ENCODE measurements at regions not wholly inside any gene's neighbourhood (a gene's known extent, or its start where the extent isn't known, plus 50 kb on each side); places are given as distances from the start of the nearest gene placed in this dataset.

GRCh38 chr4:11817088-11817487 is 388.4 kb upstream of the HS3ST1 start:
- in situ Hi-C loops (cut with MboI; ENCODE audit: low sequenced_read_pairs) = no loop called here
- H3K4ac ChIP-seq (ENCODE audit: low read depth, low read length) = no peak overlapping the region
- no peak for DNase-seq
- ChIA-PET CTCF (no interaction called here), POLR2A (ENCODE audit: unreplicated experiment) (no interaction called here)
- H3K14ac ChIP-seq (replicated peaks; ENCODE audit: low read depth, low read length) = no peak overlapping the region
- H2BK20ac ChIP-seq (ENCODE audit: low read depth, low read length) = no peak overlapping the region
- intact Hi-C loops (cut with micrococcal nuclease) = no loop called here
- no peak overlapping the region for H2BK5ac ChIP-seq (ENCODE audit: low read depth, low read length, poor library complexity, severe bottlenecking)
- H3K4me3 ChIP-seq (ENCODE audit: insufficient read depth, low read depth, low read length) = no peak overlapping the region
- no peaks in the 10 kb centered on the region for H3K4me1 ChIP-seq (ENCODE audit: control insufficient read depth, insufficient read depth, low read length)
- H3K18ac ChIP-seq (ENCODE audit: low read depth, low read length) = no peak overlapping the region
- H2AK9ac ChIP-seq (replicated peaks; ENCODE audit: low read depth, low read length, poor library complexity) = no peak overlapping the region
- no peaks in the 10 kb centered on the region for H3K27me3 ChIP-seq (ENCODE audit: control insufficient read depth, insufficient read depth, low read length)
- dilution Hi-C loops (cut with HindIII; ENCODE audit: low sequenced_read_pairs, unreplicated experiment) = no loop called here
- H3K27ac ChIP-seq (ENCODE audit: insufficient read depth, low read length) = no peak overlapping the region
- H4K20me1 ChIP-seq (ENCODE audit: insufficient read depth, low read length) = no peaks in the 10 kb centered on the region
- no peaks in the 10 kb centered on the region for H3K79me1 ChIP-seq (ENCODE audit: low read depth in 1 of 2, low read length in 2 of 2)
- no peaks in the 10 kb centered on the region for H3K9me1 ChIP-seq (ENCODE audit: insufficient read depth, low read length)
- no peak overlapping the region for H3K23ac ChIP-seq (ENCODE audit: low read depth, low read length)
- no peak overlapping the region for H2BK120ac ChIP-seq (ENCODE audit: low read depth, low read length)
- no peak overlapping the region for H4K5ac ChIP-seq (ENCODE audit: low read depth, low read length)
- no peak for ATAC-seq (ENCODE audit: low read depth)
- no peak overlapping the region for H3K9ac ChIP-seq (ENCODE audit: low read depth, low read length)
- no peak overlapping the region for H3K4me2 ChIP-seq (ENCODE audit: low read depth, low read length)
- no peaks in the 10 kb centered on the region for H3K36me3 ChIP-seq (ENCODE audit: control insufficient read depth, insufficient read depth, low read length)
- H3K56ac ChIP-seq (ENCODE audit: extremely low read depth, insufficient read depth, low read length) = no peak overlapping the region
- H2BK15ac ChIP-seq (ENCODE audit: low read depth, low read length) = no peak overlapping the region
- H4K8ac ChIP-seq (ENCODE audit: low read depth in 2 of 2, low read length in 2 of 2) = no peak overlapping the region
- TF ChIP-seq MAZ (IDR thresholded peaks at IDR 0.05; ENCODE audit: borderline replicate concordance, low read depth, low read length) (no peak), BHLHE40 (IDR thresholded peaks at IDR 0.05; ENCODE audit: low read depth, low read length) (no peak), POLR2A (IDR thresholded peaks at IDR 0.05; ENCODE audit: low read depth, low read length) (no peak), CTCF (conservative IDR thresholded peaks at IDR 0.05; ENCODE audit: low read depth, low read length) (no peak), RAD21 (IDR thresholded peaks at IDR 0.05; ENCODE audit: low read length) (no peak), CHD1 (IDR thresholded peaks at IDR 0.05; ENCODE audit: low read depth, low read length) (no peak), MXI1 (IDR thresholded peaks at IDR 0.05; ENCODE audit: borderline replicate concordance, low read depth, low read length) (no peak), CEBPB (IDR thresholded peaks at IDR 0.05; ENCODE audit: low read depth, low read length) (no peak), SMC3 (IDR thresholded peaks at IDR 0.05; ENCODE audit: low read depth, low read length) (no peak), FOS (IDR thresholded peaks at IDR 0.05; ENCODE audit: low read depth, low read length) (no peak), ELK1 (IDR thresholded peaks at IDR 0.05; ENCODE audit: borderline replicate concordance, low read depth, low read length) (no peak), NFE2L2 (IDR thresholded peaks at IDR 0.05; ENCODE audit: low read depth, low read length) (no peak), RCOR1 (IDR thresholded peaks at IDR 0.05; ENCODE audit: insufficient replicate concordance, low read length) (no peak), MAFK (IDR thresholded peaks at IDR 0.05; ENCODE audit: low read depth, low read length) (no peak), USF2 (IDR thresholded peaks at IDR 0.05; ENCODE audit: low read depth, low read length) (no peak), RFX5 (IDR thresholded peaks at IDR 0.05; ENCODE audit: low read depth, low read length) (no peak)
- H3K9me3 ChIP-seq (ENCODE audit: control insufficient read depth, insufficient read depth, low read length) = no peaks in the 10 kb centered on the region; the same call in 1 of the 2 replicates
- H2AFZ ChIP-seq (replicated peaks; ENCODE audit: low read length, poor library complexity) = no peak overlapping the region
- no peak overlapping the region for H2AK5ac ChIP-seq (ENCODE audit: low read depth, low read length)
- H4K91ac ChIP-seq (ENCODE audit: insufficient read depth, low read depth, low read length) = no peak overlapping the region
- BruUV-seq (replicated peaks) = no TSS peak
